GM21723 (cell line): ENCODE measurements at regions not wholly inside any gene's neighbourhood (a gene's known extent, or its start where the extent isn't known, plus 50 kb on each side); places are given as distances from the start of the nearest gene placed in this dataset.

Experiments
- ATAC-seq: cut with Tn5 transposase; IDR thresholded peaks from one replicate; pipeline ENCODE4 v1.9.1; 2021; ENCODE audit warnings: mild to moderate bottlenecking, moderate library complexity; ENCODE audit not compliant: unreplicated experiment

GRCh38 chr4:57633212-57633859 lies 523.2 kb upstream of the IGFBP7 start:
- no peak for ATAC-seq

- ATAC-seq, result no peak
These were observed 522.4 kb upstream of the IGFBP7 start for GRCh38 chr4:57632564-57632963.

- ATAC-seq, result no peak
These were observed 521.0 kb upstream of the IGFBP7 start for GRCh38 chr4:57631147-57631546.

GRCh38 chr4:57628004-57628403 lies 517.8 kb upstream of the IGFBP7 start:
- ATAC-seq, result no peak

GRCh38 chr4:57614257-57614932 lies 504.2 kb upstream of the IGFBP7 start:
- no peak for ATAC-seq

- no peak for ATAC-seq
These were observed 502.1 kb upstream of the IGFBP7 start for GRCh38 chr4:57612279-57612678.

- ATAC-seq, result no peak
These were observed 497.5 kb upstream of the IGFBP7 start for GRCh38 chr4:57607566-57608180.

- no peak for ATAC-seq
These were observed 495.2 kb upstream of the IGFBP7 start for GRCh38 chr4:57605376-57605775.

- ATAC-seq, result no peak
These were observed 492.0 kb upstream of the IGFBP7 start for GRCh38 chr4:57602141-57602540.

- no peak for ATAC-seq
These were observed 480.9 kb upstream of the IGFBP7 start for GRCh38 chr4:57591073-57591472.

GRCh38 chr4:57588557-57588956 lies 478.4 kb upstream of the IGFBP7 start:
- ATAC-seq, result no peak

GRCh38 chr4:57580710-57581599 lies 470.8 kb upstream of the IGFBP7 start:
- no peak for ATAC-seq

- ATAC-seq, result no peak
These were observed 465.2 kb upstream of the IGFBP7 start for GRCh38 chr4:57575426-57575825.

GRCh38 chr4:57554556-57555092 lies 444.4 kb upstream of the IGFBP7 start:
- no peak for ATAC-seq

GRCh38 chr4:57553728-57554127 lies 443.5 kb upstream of the IGFBP7 start:
- ATAC-seq, result no peak

GRCh38 chr4:57550198-57550597 lies 440.0 kb upstream of the IGFBP7 start:
- ATAC-seq, result no peak

GRCh38 chr4:57548856-57549255 lies 438.7 kb upstream of the IGFBP7 start:
- ATAC-seq, result no peak

- ATAC-seq, result no peak
These were observed 434.8 kb upstream of the IGFBP7 start for GRCh38 chr4:57544811-57545654.

- ATAC-seq, result no peak
These were observed 394.8 kb upstream of the IGFBP7 start for GRCh38 chr4:57504797-57505530.
